ENCODE measurements at regions not wholly inside any gene's neighbourhood (a gene's known extent, or its start where the extent isn't known, plus 50 kb on each side); places are given as distances from the start of the nearest gene placed in this dataset.

GRCh38 chr12:59179231-59179630, 258.9 kb upstream of the LRIG3 start:
- no peak overlapping the region for H3K4me3 ChIP-seq (replicated peaks; ENCODE audit: low read depth, low read length)
- no peak for DNase-seq (ENCODE audit: extremely low read depth, low read depth)
- no peak for TF ChIP-seq CTCF (IDR thresholded peaks at IDR 0.05; ENCODE audit: low read depth, low read length, missing control alignments)

GRCh38 chr12:59173695-59174094, 253.4 kb upstream of the LRIG3 start:
- TF ChIP-seq CTCF (IDR thresholded peaks at IDR 0.05; ENCODE audit: low read depth, low read length, missing control alignments) = peak; percentile 31
- no peak for DNase-seq (ENCODE audit: extremely low read depth, low read depth)

GRCh38 chr12:59168647-59169046, 248.3 kb upstream of the LRIG3 start:
- no peak overlapping the region for H3K4me3 ChIP-seq (replicated peaks; ENCODE audit: low read depth, low read length)
- TF ChIP-seq CTCF (IDR thresholded peaks at IDR 0.05; ENCODE audit: low read depth, low read length, missing control alignments) = no peak
- no peak for DNase-seq (ENCODE audit: extremely low read depth, low read depth)

More at GRCh38 chr12:59173695-59174094, 253.4 kb upstream of the LRIG3 start:
- H3K4me3 ChIP-seq (replicated peaks; ENCODE audit: low read depth, low read length) = no peak overlapping the region

GRCh38 chr12:59166457-59166856, 246.2 kb upstream of the LRIG3 start:
- H3K4me3 ChIP-seq (replicated peaks; ENCODE audit: low read depth, low read length) = no peak overlapping the region
- TF ChIP-seq CTCF (IDR thresholded peaks at IDR 0.05; ENCODE audit: low read depth, low read length, missing control alignments) = no peak
- DNase-seq (ENCODE audit: extremely low read depth, low read depth) = no peak

- peak; percentile 17 for DNase-seq (ENCODE audit: extremely low read depth, low read depth)
- peak; percentile 27 for TF ChIP-seq CTCF (IDR thresholded peaks at IDR 0.05; ENCODE audit: low read depth, low read length, missing control alignments)
Measured at GRCh38 chr12:59164991-59165718, 244.9 kb upstream of the LRIG3 start.

GRCh38 chr12:59164226-59164625, 243.9 kb upstream of the LRIG3 start:
- DNase-seq (ENCODE audit: extremely low read depth, low read depth) = no peak
- TF ChIP-seq CTCF (IDR thresholded peaks at IDR 0.05; ENCODE audit: low read depth, low read length, missing control alignments) = no peak
- H3K4me3 ChIP-seq (replicated peaks; ENCODE audit: low read depth, low read length) = no peak overlapping the region

More at GRCh38 chr12:59164991-59165718, 244.9 kb upstream of the LRIG3 start:
- H3K4me3 ChIP-seq (replicated peaks; ENCODE audit: low read depth, low read length) = no peak overlapping the region

- DNase-seq (ENCODE audit: extremely low read depth, low read depth) = no peak
- no peak overlapping the region for H3K4me3 ChIP-seq (replicated peaks; ENCODE audit: low read depth, low read length)
- no peak for TF ChIP-seq CTCF (IDR thresholded peaks at IDR 0.05; ENCODE audit: low read depth, low read length, missing control alignments)
Measured at GRCh38 chr12:59158681-59159080, 238.4 kb upstream of the LRIG3 start.
